GM23338 (cell line): ENCODE measurements at regions not wholly inside any gene's neighbourhood (a gene's known extent, or its start where the extent isn't known, plus 50 kb on each side); places are given as distances from the start of the nearest gene placed in this dataset.

Source experiments
- ATAC-seq: fragments of 200-7000 bp; cut with Tn5 transposase; 3 replicates; pipeline ENCODE4 v1.9.1; 2020
- DNase-seq: peaks from one replicate; pipeline ENCODE4 v3.0.0-alpha.2; 2015; ENCODE audit warnings: low spot score
- H2AFZ ChIP-seq: fragments of 200-600 bp; sonication (generic); 2 replicates; pipeline ENCODE4 v1.8.0; 2016; ENCODE audit warnings: antibody characterized with exemption, mild to moderate bottlenecking, moderate library complexity
- H3F3A ChIP-seq: fragments of 200-600 bp; sonication (generic); replicated peaks from 2 replicates; pipeline ENCODE4 v1.8.0; 2017; ENCODE audit warnings: antibody characterized with exemption, mixed run types, low read depth
- H3K27ac ChIP-seq: fragments of 200-600 bp; sonication (generic); 2 replicates; pipeline ENCODE4 v1.6.1; 2016; ENCODE audit warnings: low read depth
- H3K27me3 ChIP-seq: fragments of 200-600 bp; sonication (generic); 2 replicates; pipeline ENCODE4 v1.8.0; 2016; ENCODE audit warnings: mild to moderate bottlenecking, mixed run types, moderate library complexity; ENCODE audit not compliant: insufficient read depth
- H3K36me3 ChIP-seq: fragments of 200-600 bp; sonication (generic); 2 replicates; pipeline ENCODE4 v1.8.0; 2016; ENCODE audit warnings: mild to moderate bottlenecking; ENCODE audit not compliant: insufficient read depth
- H3K4me1 ChIP-seq: fragments of 200-600 bp; sonication (generic); 2 replicates; pipeline ENCODE4 v1.8.0; 2016; ENCODE audit warnings: mild to moderate bottlenecking, moderate library complexity; ENCODE audit not compliant: insufficient read depth
- H3K4me2 ChIP-seq: fragments of 200-600 bp; sonication (generic); 2 replicates; pipeline ENCODE4 v1.7.1; 2017; ENCODE audit warnings: mixed run types
- H3K4me3 ChIP-seq: fragments of 200-600 bp; sonication (generic); 2 replicates; pipeline ENCODE4 v1.6.1; 2016; ENCODE audit warnings: mixed run types
- H3K79me2 ChIP-seq: fragments of 200-600 bp; sonication (generic); replicated peaks from 2 replicates; pipeline ENCODE4 v1.8.0; 2017; ENCODE audit warnings: mild to moderate bottlenecking; ENCODE audit not compliant: insufficient read depth
- H3K9me2 ChIP-seq: fragments of 200-600 bp; sonication (generic); 2 replicates; pipeline ENCODE4 v1.8.0; 2017; ENCODE audit not compliant: insufficient read depth
- H4K20me1 ChIP-seq: fragments of 200-600 bp; sonication (generic); replicated peaks from 2 replicates; pipeline ENCODE4 v1.8.0; 2017; ENCODE audit warnings: mild to moderate bottlenecking; ENCODE audit not compliant: insufficient read depth
- H3K27ac Mint-ChIP-seq: 2 replicates; pipeline ENCODE4 v1.8.0; 2020; ENCODE audit warnings: inconsistent platforms, mild to moderate bottlenecking, moderate library complexity, mixed read lengths
- H3K27me3 Mint-ChIP-seq: 3 replicates; pipeline ENCODE4 v1.8.0; 2022; ENCODE audit warnings: low read depth, mild to moderate bottlenecking, moderate library complexity, mixed read lengths, inconsistent platforms; ENCODE audit not compliant: insufficient read depth, poor library complexity
- H3K36me3 Mint-ChIP-seq: 3 replicates; pipeline ENCODE4 v1.8.0; 2021; ENCODE audit warnings: low read depth, mild to moderate bottlenecking, inconsistent platforms, moderate library complexity, mixed read lengths
- H3K4me1 Mint-ChIP-seq: 3 replicates; pipeline ENCODE4 v1.8.0; 2020; ENCODE audit warnings: mild to moderate bottlenecking, inconsistent platforms, mixed read lengths
- H3K4me3 Mint-ChIP-seq: 3 replicates; pipeline ENCODE4 v1.8.0; 2021; ENCODE audit warnings: moderate library complexity, mild to moderate bottlenecking, inconsistent platforms, mixed read lengths
- H3K9me3 Mint-ChIP-seq: 3 replicates; pipeline ENCODE4 v1.8.0; 2020; ENCODE audit warnings: moderate library complexity, mild to moderate bottlenecking, inconsistent platforms, mixed read lengths
- CREB1 ChIP-seq: fragments of 250-450 bp; sonication (Bioruptor Pico); IDR thresholded peaks from 2 replicates; pipeline ENCODE4 v1.5.0; 2020; ENCODE audit warnings: low read depth, mild to moderate bottlenecking, moderate library complexity
- EZH2 ChIP-seq: fragments of 200-600 bp; sonication (generic); IDR thresholded peaks from one replicate; pipeline ENCODE4 v1.8.0; 2017; ENCODE audit warnings: antibody characterized with exemption, mild to moderate bottlenecking, low read depth; ENCODE audit not compliant: unreplicated experiment
- EZH2phosphoT487 ChIP-seq: fragments of 200-600 bp; sonication (generic); IDR thresholded peaks from one replicate; pipeline ENCODE4 v1.8.1; 2018; ENCODE audit warnings: antibody characterized with exemption; ENCODE audit not compliant: unreplicated experiment
- JUNB ChIP-seq: IDR thresholded peaks from one replicate; pipeline ENCODE4 v1.6.1; 2016; ENCODE audit warnings: antibody characterized with exemption; ENCODE audit not compliant: unreplicated experiment
- POLR2AphosphoS5 ChIP-seq: IDR thresholded peaks from 2 replicates; pipeline ENCODE4 v1.6.1; 2016; ENCODE audit warnings: antibody characterized with exemption, low read depth
- STAT1 ChIP-seq: IDR thresholded peaks from one replicate; pipeline ENCODE4 v1.6.1; 2016; ENCODE audit warnings: antibody characterized with exemption; ENCODE audit not compliant: unreplicated experiment
- ZNF114 ChIP-seq: fragments of 250-450 bp; sonication (Bioruptor Pico); IDR thresholded peaks from 2 replicates; pipeline ENCODE4 v1.5.0; 2020; ENCODE audit warnings: mild to moderate bottlenecking, moderate library complexity
- ZNF331 ChIP-seq: fragments of 250-450 bp; sonication (Bioruptor Pico); IDR thresholded peaks from 2 replicates; pipeline ENCODE4 v1.5.0; 2020; ENCODE audit warnings: low read depth, mild to moderate bottlenecking, moderate library complexity
- TF ChIP-seq, protein P1 (sequence below): IDR thresholded peaks from one replicate; pipeline ENCODE4 v1.6.1; 2018; ENCODE audit warnings: antibody characterized with exemption; ENCODE audit not compliant: unreplicated experiment
- TF ChIP-seq, protein P2 (sequence below), 2 experiments: fragments of 200-600 bp in 1 of 2; sonication (generic) in 1 of 2; conservative IDR thresholded peaks; 2 replicates each; pipeline versions ENCODE4 v1.5.1 to v1.6.1; 2016 to 2017; ENCODE audit warnings: antibody characterized with exemption in 2 of 2, low read depth in 2 of 2, mild to moderate bottlenecking in 2 of 2, moderate library complexity in 1 of 2
- TF ChIP-seq, protein P3 (sequence below): IDR thresholded peaks from 2 replicates; pipeline ENCODE4 v1.6.1; 2016; ENCODE audit warnings: antibody characterized with exemption
- TF ChIP-seq, protein P4 (sequence below): fragments of 250-450 bp; sonication (Bioruptor Pico); IDR thresholded peaks from 2 replicates; pipeline ENCODE4 v1.5.0; 2020; ENCODE audit warnings: mild to moderate bottlenecking, moderate library complexity

DNA sequence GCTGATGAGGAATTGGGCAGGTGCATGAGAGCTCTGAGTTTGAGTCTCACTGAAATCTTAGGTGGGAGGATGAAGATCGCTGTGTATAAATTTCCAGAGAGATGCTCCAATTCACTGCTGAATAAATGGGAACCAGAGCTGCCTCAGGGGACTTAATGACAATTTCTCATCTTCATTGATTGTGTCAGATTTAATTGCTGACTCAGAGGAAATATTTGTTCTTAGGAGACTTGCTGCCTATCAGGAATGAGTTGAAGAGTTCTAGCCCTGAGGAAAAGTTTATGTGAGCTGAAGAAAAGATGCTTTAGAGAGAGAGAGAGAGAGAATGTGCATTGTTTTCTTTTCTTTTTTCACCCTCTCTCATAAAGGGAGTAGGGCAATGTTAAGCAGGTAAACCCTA, 827.5 kb upstream of the WWC1 start (continued):
- TF ChIP-seq, protein P1, sequence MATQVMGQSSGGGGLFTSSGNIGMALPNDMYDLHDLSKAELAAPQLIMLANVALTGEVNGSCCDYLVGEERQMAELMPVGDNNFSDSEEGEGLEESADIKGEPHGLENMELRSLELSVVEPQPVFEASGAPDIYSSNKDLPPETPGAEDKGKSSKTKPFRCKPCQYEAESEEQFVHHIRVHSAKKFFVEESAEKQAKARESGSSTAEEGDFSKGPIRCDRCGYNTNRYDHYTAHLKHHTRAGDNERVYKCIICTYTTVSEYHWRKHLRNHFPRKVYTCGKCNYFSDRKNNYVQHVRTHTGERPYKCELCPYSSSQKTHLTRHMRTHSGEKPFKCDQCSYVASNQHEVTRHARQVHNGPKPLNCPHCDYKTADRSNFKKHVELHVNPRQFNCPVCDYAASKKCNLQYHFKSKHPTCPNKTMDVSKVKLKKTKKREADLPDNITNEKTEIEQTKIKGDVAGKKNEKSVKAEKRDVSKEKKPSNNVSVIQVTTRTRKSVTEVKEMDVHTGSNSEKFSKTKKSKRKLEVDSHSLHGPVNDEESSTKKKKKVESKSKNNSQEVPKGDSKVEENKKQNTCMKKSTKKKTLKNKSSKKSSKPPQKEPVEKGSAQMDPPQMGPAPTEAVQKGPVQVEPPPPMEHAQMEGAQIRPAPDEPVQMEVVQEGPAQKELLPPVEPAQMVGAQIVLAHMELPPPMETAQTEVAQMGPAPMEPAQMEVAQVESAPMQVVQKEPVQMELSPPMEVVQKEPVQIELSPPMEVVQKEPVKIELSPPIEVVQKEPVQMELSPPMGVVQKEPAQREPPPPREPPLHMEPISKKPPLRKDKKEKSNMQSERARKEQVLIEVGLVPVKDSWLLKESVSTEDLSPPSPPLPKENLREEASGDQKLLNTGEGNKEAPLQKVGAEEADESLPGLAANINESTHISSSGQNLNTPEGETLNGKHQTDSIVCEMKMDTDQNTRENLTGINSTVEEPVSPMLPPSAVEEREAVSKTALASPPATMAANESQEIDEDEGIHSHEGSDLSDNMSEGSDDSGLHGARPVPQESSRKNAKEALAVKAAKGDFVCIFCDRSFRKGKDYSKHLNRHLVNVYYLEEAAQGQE: no peak

GRCh38 chr5:167466992-167467391, 824.5 kb upstream of the WWC1 start:
- no peak for DNase-seq
- H3K9me2 ChIP-seq: no peaks in the 10 kb centered on the region; the same call in 1 of the 2 replicates
- H3K36me3 ChIP-seq: no peaks in the 10 kb centered on the region
- H3K27me3 ChIP-seq: no peaks in the 10 kb centered on the region
- Mint-ChIP-seq H3K4me3 (no peak overlapping the region), H3K4me1 (no peaks in the 10 kb centered on the region; the same call in 2 of the 3 replicates), H3K9me3 (peaks cover 7% of the 10 kb centered on the region; the same call in 2 of the 3 replicates), H3K36me3 (no peaks in the 10 kb centered on the region; the same call in 2 of the 3 replicates), H3K27me3 (no peaks in the 10 kb centered on the region), H3K27ac (no peak overlapping the region)
- H4K20me1 ChIP-seq: no peaks in the 10 kb centered on the region
- ATAC-seq: no peak
- no peaks in the 10 kb centered on the region for H3K79me2 ChIP-seq
- H3K4me1 ChIP-seq: no peaks in the 10 kb centered on the region
- no peak overlapping the region for H3K4me3 ChIP-seq
- H3K27ac ChIP-seq: no peak overlapping the region
- no peaks in the 10 kb centered on the region for H3F3A ChIP-seq
- no peak overlapping the region for H2AFZ ChIP-seq
- H3K4me2 ChIP-seq: no peak overlapping the region
- no peak for TF ChIP-seq EZH2phosphoT487
- no peak for TF ChIP-seq EZH2
- no peak for TF ChIP-seq POLR2AphosphoS5
- TF ChIP-seq, protein P2, sequence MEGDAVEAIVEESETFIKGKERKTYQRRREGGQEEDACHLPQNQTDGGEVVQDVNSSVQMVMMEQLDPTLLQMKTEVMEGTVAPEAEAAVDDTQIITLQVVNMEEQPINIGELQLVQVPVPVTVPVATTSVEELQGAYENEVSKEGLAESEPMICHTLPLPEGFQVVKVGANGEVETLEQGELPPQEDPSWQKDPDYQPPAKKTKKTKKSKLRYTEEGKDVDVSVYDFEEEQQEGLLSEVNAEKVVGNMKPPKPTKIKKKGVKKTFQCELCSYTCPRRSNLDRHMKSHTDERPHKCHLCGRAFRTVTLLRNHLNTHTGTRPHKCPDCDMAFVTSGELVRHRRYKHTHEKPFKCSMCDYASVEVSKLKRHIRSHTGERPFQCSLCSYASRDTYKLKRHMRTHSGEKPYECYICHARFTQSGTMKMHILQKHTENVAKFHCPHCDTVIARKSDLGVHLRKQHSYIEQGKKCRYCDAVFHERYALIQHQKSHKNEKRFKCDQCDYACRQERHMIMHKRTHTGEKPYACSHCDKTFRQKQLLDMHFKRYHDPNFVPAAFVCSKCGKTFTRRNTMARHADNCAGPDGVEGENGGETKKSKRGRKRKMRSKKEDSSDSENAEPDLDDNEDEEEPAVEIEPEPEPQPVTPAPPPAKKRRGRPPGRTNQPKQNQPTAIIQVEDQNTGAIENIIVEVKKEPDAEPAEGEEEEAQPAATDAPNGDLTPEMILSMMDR (conservative IDR thresholded peaks at IDR 0.05; ENCODE audit: low read depth in 2 of 2): no peak
- TF ChIP-seq JUNB: no peak
- no peak for TF ChIP-seq STAT1
- no peak for TF ChIP-seq CREB1 (CRISPR knock-in tag)
- no peak for TF ChIP-seq ZNF331 (CRISPR knock-in tag)
- TF ChIP-seq, protein P3, sequence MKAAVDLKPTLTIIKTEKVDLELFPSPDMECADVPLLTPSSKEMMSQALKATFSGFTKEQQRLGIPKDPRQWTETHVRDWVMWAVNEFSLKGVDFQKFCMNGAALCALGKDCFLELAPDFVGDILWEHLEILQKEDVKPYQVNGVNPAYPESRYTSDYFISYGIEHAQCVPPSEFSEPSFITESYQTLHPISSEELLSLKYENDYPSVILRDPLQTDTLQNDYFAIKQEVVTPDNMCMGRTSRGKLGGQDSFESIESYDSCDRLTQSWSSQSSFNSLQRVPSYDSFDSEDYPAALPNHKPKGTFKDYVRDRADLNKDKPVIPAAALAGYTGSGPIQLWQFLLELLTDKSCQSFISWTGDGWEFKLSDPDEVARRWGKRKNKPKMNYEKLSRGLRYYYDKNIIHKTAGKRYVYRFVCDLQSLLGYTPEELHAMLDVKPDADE: no peak
- TF ChIP-seq, protein P4, sequence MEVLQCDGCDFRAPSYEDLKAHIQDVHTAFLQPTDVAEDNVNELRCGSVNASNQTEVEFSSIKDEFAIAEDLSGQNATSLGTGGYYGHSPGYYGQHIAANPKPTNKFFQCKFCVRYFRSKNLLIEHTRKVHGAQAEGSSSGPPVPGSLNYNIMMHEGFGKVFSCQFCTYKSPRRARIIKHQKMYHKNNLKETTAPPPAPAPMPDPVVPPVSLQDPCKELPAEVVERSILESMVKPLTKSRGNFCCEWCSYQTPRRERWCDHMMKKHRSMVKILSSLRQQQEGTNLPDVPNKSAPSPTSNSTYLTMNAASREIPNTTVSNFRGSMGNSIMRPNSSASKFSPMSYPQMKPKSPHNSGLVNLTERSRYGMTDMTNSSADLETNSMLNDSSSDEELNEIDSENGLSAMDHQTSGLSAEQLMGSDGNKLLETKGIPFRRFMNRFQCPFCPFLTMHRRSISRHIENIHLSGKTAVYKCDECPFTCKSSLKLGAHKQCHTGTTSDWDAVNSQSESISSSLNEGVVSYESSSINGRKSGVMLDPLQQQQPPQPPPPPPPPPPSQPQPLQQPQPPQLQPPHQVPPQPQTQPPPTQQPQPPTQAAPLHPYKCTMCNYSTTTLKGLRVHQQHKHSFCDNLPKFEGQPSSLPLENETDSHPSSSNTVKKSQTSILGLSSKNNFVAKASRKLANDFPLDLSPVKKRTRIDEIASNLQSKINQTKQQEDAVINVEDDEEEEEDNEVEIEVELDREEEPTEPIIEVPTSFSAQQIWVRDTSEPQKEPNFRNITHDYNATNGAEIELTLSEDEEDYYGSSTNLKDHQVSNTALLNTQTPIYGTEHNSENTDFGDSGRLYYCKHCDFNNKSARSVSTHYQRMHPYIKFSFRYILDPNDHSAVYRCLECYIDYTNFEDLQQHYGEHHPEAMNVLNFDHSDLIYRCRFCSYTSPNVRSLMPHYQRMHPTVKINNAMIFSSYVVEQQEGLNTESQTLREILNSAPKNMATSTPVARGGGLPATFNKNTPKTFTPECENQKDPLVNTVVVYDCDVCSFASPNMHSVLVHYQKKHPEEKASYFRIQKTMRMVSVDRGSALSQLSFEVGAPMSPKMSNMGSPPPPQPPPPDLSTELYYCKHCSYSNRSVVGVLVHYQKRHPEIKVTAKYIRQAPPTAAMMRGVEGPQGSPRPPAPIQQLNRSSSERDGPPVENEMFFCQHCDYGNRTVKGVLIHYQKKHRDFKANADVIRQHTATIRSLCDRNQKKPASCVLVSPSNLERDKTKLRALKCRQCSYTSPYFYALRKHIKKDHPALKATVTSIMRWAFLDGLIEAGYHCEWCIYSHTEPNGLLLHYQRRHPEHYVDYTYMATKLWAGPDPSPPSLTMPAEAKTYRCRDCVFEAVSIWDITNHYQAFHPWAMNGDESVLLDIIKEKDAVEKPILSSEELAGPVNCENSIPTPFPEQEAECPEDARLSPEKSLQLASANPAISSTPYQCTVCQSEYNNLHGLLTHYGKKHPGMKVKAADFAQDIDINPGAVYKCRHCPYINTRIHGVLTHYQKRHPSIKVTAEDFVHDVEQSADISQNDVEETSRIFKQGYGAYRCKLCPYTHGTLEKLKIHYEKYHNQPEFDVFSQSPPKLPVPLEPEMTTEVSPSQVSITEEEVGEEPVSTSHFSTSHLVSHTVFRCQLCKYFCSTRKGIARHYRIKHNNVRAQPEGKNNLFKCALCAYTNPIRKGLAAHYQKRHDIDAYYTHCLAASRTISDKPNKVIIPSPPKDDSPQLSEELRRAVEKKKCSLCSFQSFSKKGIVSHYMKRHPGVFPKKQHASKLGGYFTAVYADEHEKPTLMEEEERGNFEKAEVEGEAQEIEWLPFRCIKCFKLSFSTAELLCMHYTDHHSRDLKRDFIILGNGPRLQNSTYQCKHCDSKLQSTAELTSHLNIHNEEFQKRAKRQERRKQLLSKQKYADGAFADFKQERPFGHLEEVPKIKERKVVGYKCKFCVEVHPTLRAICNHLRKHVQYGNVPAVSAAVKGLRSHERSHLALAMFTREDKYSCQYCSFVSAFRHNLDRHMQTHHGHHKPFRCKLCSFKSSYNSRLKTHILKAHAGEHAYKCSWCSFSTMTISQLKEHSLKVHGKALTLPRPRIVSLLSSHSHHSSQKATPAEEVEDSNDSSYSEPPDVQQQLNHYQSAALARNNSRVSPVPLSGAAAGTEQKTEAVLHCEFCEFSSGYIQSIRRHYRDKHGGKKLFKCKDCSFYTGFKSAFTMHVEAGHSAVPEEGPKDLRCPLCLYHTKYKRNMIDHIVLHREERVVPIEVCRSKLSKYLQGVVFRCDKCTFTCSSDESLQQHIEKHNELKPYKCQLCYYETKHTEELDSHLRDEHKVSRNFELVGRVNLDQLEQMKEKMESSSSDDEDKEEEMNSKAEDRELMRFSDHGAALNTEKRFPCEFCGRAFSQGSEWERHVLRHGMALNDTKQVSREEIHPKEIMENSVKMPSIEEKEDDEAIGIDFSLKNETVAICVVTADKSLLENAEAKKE (CRISPR knock-in tag): no peak
- no peak for TF ChIP-seq ZNF114 (CRISPR knock-in tag)
